GM10248 (cell line): ENCODE measurements at regions not wholly inside any gene's neighbourhood (a gene's known extent, or its start where the extent isn't known, plus 50 kb on each side); places are given as distances from the start of the nearest gene placed in this dataset.

Source experiments
- CTCF ChIA-PET: fragments of 300-600 bp; sonication (Branson Sonifier 250); formaldehyde crosslinking; extraction: SDS; loops from one replicate; lab custom pipeline; 2021; ENCODE audit warnings: antibody characterized with exemption; lab: Yijun Ruan, JAX
- POLR2A ChIA-PET: fragments of 350-650 bp; sonication (Branson Sonifier 250); formaldehyde crosslinking; extraction: SDS; loops from one replicate; lab custom pipeline; 2020; ENCODE audit warnings: antibody characterized with exemption; lab: Yijun Ruan, JAX
- DNase-seq: peaks from one replicate; pipeline ENCODE4 v3.0.0; 2012; ENCODE audit errors: extremely low spot score
- TF ChIP-seq, protein P1 (sequence below): IDR thresholded peaks from 2 replicates; pipeline ENCODE4 v1.5.1; 2012; ENCODE audit warnings: mild to moderate bottlenecking, low read depth; ENCODE audit errors: extremely low read depth, missing control alignments, control extremely low read depth

DNA sequence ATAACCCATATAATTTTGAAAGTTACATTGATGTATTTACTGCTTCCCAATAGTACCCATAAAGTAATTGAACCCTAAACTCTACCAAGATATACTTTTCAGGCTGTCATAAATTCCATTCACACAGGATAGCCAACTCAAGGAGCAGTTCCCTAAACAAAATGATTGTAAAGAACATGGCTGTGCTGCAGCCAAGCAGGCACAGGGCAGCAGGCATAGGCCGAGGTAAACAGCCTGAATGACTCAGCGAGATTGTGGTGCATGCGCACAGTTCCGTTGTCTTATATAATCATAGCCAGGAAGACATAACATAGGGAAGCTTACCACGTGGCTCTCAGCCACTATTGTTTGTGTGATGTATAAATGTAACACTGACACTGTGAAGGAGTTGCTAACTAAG, 344.9 kb downstream of the FSCB start:
- TF ChIP-seq, protein P1, sequence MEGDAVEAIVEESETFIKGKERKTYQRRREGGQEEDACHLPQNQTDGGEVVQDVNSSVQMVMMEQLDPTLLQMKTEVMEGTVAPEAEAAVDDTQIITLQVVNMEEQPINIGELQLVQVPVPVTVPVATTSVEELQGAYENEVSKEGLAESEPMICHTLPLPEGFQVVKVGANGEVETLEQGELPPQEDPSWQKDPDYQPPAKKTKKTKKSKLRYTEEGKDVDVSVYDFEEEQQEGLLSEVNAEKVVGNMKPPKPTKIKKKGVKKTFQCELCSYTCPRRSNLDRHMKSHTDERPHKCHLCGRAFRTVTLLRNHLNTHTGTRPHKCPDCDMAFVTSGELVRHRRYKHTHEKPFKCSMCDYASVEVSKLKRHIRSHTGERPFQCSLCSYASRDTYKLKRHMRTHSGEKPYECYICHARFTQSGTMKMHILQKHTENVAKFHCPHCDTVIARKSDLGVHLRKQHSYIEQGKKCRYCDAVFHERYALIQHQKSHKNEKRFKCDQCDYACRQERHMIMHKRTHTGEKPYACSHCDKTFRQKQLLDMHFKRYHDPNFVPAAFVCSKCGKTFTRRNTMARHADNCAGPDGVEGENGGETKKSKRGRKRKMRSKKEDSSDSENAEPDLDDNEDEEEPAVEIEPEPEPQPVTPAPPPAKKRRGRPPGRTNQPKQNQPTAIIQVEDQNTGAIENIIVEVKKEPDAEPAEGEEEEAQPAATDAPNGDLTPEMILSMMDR, result no peak
- no peak for DNase-seq
- ChIA-PET CTCF (no interaction called here), POLR2A (no interaction called here)

DNA sequence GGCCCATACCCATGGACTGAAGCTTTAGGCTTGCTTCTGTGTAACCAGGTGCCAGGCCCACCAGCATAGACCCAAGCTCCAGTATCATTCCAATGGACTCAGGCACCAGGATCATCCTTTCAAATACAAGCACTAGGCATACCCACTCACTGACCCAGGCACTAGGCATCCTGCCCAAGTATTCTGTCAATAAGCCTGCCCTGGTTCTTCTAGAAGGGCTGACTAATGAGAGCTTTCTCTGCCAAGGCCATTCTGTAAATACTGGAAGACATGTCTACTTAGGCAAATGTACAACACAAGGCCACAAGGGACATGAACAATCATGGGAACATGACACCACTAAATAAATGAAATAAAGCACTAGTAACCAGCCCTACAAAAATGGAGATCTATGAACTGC, 352.2 kb downstream of the FSCB start:
- TF ChIP-seq, protein P1, result no peak
- no peak for DNase-seq
- ChIA-PET CTCF (no interaction called here), POLR2A (no interaction called here)

DNA sequence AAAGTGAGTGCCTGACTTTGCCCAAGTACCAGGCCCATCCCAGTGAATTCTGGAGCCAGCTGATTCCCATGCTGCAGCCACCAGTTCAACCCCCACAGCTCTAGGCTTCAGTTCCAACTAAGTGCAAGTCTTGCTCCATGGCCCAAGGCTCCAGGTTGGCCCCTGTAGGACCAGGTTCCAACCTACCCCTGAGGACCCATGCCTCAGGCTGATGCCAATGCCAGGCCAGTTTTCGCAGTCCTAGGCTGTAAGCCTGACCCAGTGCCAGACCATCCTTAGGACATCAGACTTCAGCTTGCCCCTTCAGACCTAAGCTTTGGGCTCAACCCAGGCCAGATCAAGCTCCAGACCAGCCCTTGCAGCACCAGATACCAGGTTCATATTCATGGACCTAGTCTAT, 352.6 kb downstream of the FSCB start:
- no peak for DNase-seq
- ChIA-PET CTCF (no interaction called here), POLR2A (no interaction called here)
- TF ChIP-seq, protein P1, result no peak

DNA sequence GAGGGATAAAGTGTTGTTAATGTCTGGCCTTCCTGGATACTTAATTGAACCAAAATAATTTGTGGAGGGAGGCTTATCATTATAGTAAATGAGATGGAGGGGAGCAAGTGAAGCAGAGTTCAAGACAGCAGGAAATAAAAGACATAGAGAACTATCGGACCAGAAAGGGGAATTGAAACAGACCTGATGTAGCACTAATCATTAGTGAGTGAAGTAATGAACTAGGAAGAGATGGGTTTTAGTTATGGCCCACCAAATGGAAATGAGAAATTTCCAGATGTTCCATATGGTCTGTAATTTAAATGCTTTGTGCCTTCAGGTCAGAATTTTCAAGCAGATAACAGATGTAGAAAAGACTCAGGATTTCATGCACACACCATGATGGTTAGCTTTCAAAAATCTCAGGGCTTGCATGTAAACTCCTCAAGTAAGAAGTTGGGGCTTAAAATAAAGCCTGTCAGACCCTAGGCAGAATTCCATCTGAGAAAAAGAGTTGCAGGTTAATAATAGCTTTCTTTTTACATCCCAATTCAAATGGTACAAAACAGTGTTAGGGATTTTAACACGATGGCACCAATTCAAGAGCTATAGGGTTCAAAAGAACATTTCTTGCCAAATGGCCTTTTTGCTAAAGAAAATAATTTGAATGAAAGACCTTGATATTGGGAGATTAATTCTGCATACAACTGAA, 355.8 kb downstream of the FSCB start:
- POLR2A ChIA-PET, result no interaction called here
- CTCF ChIA-PET, result no interaction called here
- TF ChIP-seq, protein P1, result no peak
- DNase-seq, result no peak

DNA sequence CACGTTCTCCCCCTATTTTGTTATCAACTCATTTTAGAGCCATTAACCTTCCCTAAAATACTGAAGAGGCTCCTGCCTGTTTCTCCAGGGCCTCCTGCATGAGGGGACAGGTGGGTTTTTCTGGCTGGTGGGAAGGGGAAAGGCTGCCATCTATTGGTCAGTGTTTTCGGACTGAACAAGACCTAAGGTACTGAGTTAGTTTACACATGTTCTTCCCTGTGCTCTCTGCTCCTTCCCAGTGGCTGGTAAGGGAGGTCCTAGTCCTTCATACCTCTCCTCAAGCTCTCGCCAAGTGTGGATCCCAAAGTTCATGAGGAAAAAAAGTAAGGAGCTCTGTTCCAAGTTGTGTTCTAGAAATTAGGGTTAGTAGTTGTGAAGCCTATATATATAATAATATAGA, 357.5 kb downstream of the FSCB start:
- CTCF ChIA-PET, result no interaction called here
- POLR2A ChIA-PET, result no interaction called here
- TF ChIP-seq, protein P1, result no peak
- no peak for DNase-seq

DNA sequence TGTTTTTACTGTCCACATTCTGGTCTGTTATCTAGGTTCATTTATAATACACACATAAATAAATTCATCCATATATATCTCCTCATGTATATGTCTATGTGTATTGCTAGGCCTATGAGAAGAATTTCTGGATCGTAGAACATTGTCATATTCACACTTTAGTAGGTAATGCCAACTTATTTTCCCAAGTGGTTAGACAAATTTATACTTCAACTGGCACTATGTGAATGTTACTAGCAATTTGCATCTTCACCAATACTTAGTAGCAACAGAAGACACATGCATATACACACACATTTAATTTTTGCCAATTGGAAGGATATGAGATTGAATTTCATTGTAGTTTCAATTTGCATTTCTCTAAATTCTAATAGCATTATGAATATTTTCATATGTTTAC, 365.1 kb downstream of the FSCB start:
- no peak for DNase-seq
- TF ChIP-seq, protein P1, result no peak
- ChIA-PET CTCF (no interaction called here), POLR2A (no interaction called here)
